ENCODE measurements at regions not wholly inside any gene's neighbourhood (a gene's known extent, or its start where the extent isn't known, plus 50 kb on each side); places are given as distances from the start of the nearest gene placed in this dataset.
A peak's percentile ranks its signal among the peaks of the same experiment; 100 is the strongest.

DNA sequence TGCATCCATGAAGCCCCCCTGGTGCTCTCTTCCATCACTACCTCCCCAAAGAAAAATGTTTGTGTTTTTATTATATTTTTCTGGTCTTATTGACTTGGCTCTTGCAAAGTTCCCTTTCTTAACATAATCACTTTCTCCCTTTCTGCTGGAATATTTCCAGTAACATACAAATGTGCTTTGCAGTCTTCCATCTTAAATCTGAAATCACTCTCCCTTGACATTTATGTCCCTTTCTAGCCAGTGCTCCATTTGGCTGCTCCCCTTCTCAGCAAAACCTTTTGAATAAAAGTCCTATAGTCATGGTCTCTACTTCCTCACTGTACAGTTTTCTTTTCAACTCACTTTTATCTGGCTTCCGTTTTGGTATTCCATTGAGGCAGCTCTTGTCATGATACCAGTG lies 118.8 kb downstream of the SNAPC1 start:
- H3K9me3 ChIP-seq (replicated peaks), result no peaks in the 10 kb centered on the region
- H3K36me3 ChIP-seq, result no peaks in the 10 kb centered on the region
- H3K4me3 ChIP-seq, result no peak overlapping the region
- DNase-seq, result no peak
- peaks cover 6% of the 10 kb centered on the region; the same call in 1 of the 2 replicates for H3K4me1 ChIP-seq
- no peak overlapping the region for H3K27ac ChIP-seq
- no peaks in the 10 kb centered on the region for H3K27me3 ChIP-seq

DNA sequence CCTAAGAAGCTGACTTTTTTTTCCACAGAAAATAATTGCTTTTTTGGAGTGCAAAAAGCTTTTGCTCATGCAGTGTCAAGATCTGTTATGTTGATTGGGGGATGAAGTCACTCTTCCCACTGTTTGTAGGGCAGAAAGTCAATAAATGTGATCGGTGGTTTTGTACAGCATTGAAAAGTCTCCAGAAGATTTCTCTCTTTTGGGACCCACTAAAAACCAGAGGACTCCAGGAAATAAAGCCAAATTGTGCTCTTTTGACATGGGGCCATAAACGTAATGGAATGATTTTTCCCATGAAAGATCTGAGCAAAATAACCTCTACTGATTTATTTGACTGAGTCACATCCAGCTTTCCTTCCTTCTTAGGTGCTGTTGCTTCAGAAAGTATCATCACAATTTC lies 122.5 kb downstream of the SNAPC1 start:
- Histone ChIP-seq H3K9me3 (replicated peaks) (no peaks in the 10 kb centered on the region), H3K36me3 (no peaks in the 10 kb centered on the region), H3K27me3 (no peaks in the 10 kb centered on the region), H3K4me3 (no peak overlapping the region), H3K4me1 (no peaks in the 10 kb centered on the region), H3K27ac (no peak overlapping the region)
- DNase-seq, result no peak

GRCh38 chr14:61885203-61885961 lies 123.2 kb downstream of the SNAPC1 start:
- no peak overlapping the region for H3K27ac ChIP-seq
- no peak for DNase-seq
- no peak overlapping the region for H3K4me3 ChIP-seq
- H3K27me3 ChIP-seq, result no peaks in the 10 kb centered on the region
- no peaks in the 10 kb centered on the region for H3K4me1 ChIP-seq
- H3K9me3 ChIP-seq (replicated peaks), result no peaks in the 10 kb centered on the region
- H3K36me3 ChIP-seq, result no peaks in the 10 kb centered on the region

- H3K27me3 ChIP-seq, result no peaks in the 10 kb centered on the region
- H3K4me1 ChIP-seq, result no peaks in the 10 kb centered on the region
- DNase-seq, result no peak
- no peaks in the 10 kb centered on the region for H3K9me3 ChIP-seq (replicated peaks)
- H3K4me3 ChIP-seq, result no peak overlapping the region
- no peaks in the 10 kb centered on the region for H3K36me3 ChIP-seq
- H3K27ac ChIP-seq, result no peak overlapping the region
Measured at GRCh38 chr14:61887628-61888027, 125.4 kb downstream of the SNAPC1 start.

- H3K27ac ChIP-seq, result no peak overlapping the region
- H3K27me3 ChIP-seq, result no peaks in the 10 kb centered on the region
- no peaks in the 10 kb centered on the region for H3K9me3 ChIP-seq (replicated peaks)
- no peaks in the 10 kb centered on the region for H3K4me1 ChIP-seq
- H3K36me3 ChIP-seq, result no peaks in the 10 kb centered on the region
- H3K4me3 ChIP-seq, result no peak overlapping the region
- DNase-seq, result no peak
Measured at GRCh38 chr14:61889914-61890351, 127.7 kb downstream of the SNAPC1 start.

GRCh38 chr14:61891170-61891569 lies 128.9 kb downstream of the SNAPC1 start:
- H3K27me3 ChIP-seq, result no peaks in the 10 kb centered on the region
- H3K9me3 ChIP-seq (replicated peaks), result no peaks in the 10 kb centered on the region
- H3K4me3 ChIP-seq, result no peak overlapping the region
- no peak overlapping the region for H3K27ac ChIP-seq
- no peak for DNase-seq
- no peaks in the 10 kb centered on the region for H3K36me3 ChIP-seq
- H3K4me1 ChIP-seq, result no peaks in the 10 kb centered on the region

GRCh38 chr14:61891810-61892209 lies 129.6 kb downstream of the SNAPC1 start:
- no peak for DNase-seq
- Histone ChIP-seq H3K9me3 (replicated peaks) (no peaks in the 10 kb centered on the region), H3K4me3 (no peak overlapping the region), H3K27me3 (no peaks in the 10 kb centered on the region), H3K4me1 (no peaks in the 10 kb centered on the region), H3K27ac (no peak overlapping the region), H3K36me3 (no peaks in the 10 kb centered on the region)

DNA sequence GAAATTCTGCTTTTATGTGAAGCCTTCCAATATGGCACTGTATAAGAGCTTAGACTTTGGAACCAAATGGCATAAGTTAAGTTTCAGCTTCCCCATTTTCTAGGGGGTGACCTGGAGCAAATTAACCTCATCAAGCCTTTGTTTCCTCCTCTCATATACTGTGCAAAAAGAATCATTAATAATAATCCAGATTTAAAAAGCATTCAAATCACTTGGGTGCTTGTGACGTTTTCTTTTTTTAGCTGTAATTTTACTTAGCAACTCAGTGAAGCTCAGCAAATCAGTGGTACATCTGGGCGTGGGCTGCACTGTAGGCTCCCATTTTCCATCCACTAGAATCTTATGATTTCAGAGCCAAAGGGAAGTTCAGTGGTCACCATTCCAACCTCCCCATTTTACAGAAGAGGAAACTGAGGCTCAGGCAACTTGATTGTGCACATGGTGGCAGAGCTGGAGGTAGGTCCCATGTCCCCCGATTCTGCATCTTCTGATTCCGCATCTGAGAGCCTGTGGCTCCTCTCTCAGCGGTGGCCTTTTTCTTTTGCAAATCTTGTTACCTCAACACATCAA lies 131.2 kb downstream of the SNAPC1 start:
- H3K9me3 ChIP-seq (replicated peaks), result no peaks in the 10 kb centered on the region
- DNase-seq, result no peak
- H3K4me3 ChIP-seq, result no peak overlapping the region
- no peaks in the 10 kb centered on the region for H3K27me3 ChIP-seq
- H3K36me3 ChIP-seq, result no peaks in the 10 kb centered on the region
- no peaks in the 10 kb centered on the region for H3K4me1 ChIP-seq
- no peak overlapping the region for H3K27ac ChIP-seq

DNA sequence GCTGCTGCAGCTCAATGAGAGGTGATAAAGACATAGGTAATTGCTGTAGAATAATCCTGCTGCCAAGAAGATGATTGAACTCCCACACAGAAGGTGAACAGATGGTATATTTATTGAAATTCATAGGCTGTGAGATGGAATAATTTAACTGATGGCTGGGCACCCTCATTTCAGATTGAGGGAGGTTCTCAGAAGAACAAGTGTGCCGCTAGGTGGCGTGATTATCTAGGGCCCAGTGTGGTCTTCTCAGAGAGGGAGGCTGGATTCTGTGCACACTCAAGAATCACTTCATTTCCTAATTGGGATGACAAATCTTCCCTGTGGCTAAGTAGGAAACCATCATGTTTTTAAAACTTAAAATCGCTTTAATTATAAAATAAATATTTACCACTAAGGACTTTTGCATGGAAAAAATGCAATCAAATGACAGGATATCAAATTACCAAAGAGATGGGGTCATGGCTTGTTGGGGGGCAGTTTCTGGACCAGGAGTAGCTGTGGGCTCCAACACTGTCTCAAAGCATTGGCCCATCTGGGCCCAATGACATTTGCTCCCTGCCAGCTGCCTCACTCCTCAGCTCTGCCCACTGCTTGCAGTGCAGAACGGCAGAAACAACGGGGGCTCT lies 132.3 kb downstream of the SNAPC1 start:
- no peaks in the 10 kb centered on the region for H3K9me3 ChIP-seq (replicated peaks)
- no peak overlapping the region for H3K27ac ChIP-seq
- no peaks in the 10 kb centered on the region for H3K27me3 ChIP-seq
- peak; percentile 55 to 77 for DNase-seq
- H3K4me3 ChIP-seq, result no peak overlapping the region
- H3K4me1 ChIP-seq, result no peaks in the 10 kb centered on the region
- no peaks in the 10 kb centered on the region for H3K36me3 ChIP-seq

GRCh38 chr14:61897300-61897699 lies 135.1 kb downstream of the SNAPC1 start:
- H3K4me3 ChIP-seq, result no peak overlapping the region
- no peaks in the 10 kb centered on the region for H3K4me1 ChIP-seq
- H3K27me3 ChIP-seq, result no peaks in the 10 kb centered on the region
- DNase-seq, result no peak
- no peak overlapping the region for H3K27ac ChIP-seq
- no peaks in the 10 kb centered on the region for H3K9me3 ChIP-seq (replicated peaks)
- H3K36me3 ChIP-seq, result no peaks in the 10 kb centered on the region

GRCh38 chr14:61898568-61898967 lies 136.3 kb downstream of the SNAPC1 start:
- Histone ChIP-seq H3K9me3 (replicated peaks) (no peaks in the 10 kb centered on the region), H3K27ac (no peak overlapping the region), H3K27me3 (no peaks in the 10 kb centered on the region), H3K36me3 (no peaks in the 10 kb centered on the region), H3K4me1 (no peaks in the 10 kb centered on the region), H3K4me3 (no peak overlapping the region)
- DNase-seq, result no peak

DNA sequence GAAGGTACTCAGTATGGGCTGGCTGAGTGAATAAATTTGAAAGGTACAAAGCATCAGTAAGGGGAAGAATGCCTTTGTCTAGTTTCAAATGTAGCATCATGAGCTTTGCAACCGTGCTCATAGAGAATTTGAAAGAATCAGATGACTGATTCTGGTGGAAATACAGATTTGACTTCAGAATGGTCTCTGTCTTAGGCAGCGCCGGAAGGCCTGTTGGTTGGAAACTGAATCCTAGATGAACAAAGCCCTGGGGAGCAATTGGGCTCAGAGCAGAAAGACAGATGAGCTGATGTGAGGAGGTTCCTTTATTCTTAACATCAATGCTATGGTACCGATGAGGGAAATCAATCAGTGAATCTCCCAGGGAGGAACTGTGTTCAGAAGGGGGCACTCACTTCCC lies 137.3 kb downstream of the SNAPC1 start:
- Histone ChIP-seq H3K27ac (no peak overlapping the region), H3K4me3 (no peak overlapping the region), H3K9me3 (replicated peaks) (no peaks in the 10 kb centered on the region), H3K36me3 (no peaks in the 10 kb centered on the region), H3K4me1 (no peaks in the 10 kb centered on the region), H3K27me3 (no peaks in the 10 kb centered on the region)
- no peak for DNase-seq

- Histone ChIP-seq H3K4me1 (no peaks in the 10 kb centered on the region), H3K36me3 (no peaks in the 10 kb centered on the region), H3K27ac (no peak overlapping the region), H3K4me3 (no peak overlapping the region), H3K27me3 (no peaks in the 10 kb centered on the region), H3K9me3 (replicated peaks) (no peaks in the 10 kb centered on the region)
- DNase-seq, result no peak
Measured at GRCh38 chr14:61904946-61905345, 142.7 kb downstream of the SNAPC1 start.

DNA sequence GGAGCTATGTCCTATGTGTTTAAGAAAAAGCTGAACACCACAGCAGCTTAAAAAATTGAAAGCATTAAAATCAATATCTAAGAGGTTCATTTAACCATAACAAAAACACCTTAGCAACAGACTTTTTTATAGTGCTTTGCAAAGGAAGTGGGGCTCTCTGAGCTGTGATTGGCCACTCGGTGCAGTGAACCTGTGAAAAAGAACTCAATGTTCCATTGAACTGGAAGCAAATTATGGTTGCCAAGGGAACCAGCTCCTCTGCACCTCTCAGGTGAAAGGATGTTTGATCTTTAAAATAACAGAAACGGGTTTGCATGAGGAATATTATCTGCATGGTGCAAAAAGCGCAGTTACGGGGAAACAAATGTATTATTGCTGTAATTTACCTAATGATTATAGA lies 149.4 kb downstream of the SNAPC1 start:
- Histone ChIP-seq H3K36me3 (no peaks in the 10 kb centered on the region), H3K4me3 (no peak overlapping the region), H3K27ac (no peak overlapping the region), H3K4me1 (no peaks in the 10 kb centered on the region), H3K9me3 (replicated peaks) (no peaks in the 10 kb centered on the region), H3K27me3 (no peaks in the 10 kb centered on the region)
- no peak for DNase-seq

GRCh38 chr14:61918998-61919397 lies 156.8 kb downstream of the SNAPC1 start:
- Histone ChIP-seq H3K36me3 (no peaks in the 10 kb centered on the region), H3K27me3 (no peaks in the 10 kb centered on the region), H3K4me1 (no peaks in the 10 kb centered on the region), H3K4me3 (no peak overlapping the region), H3K9me3 (replicated peaks) (no peaks in the 10 kb centered on the region), H3K27ac (no peak overlapping the region)
- no peak for DNase-seq

Measured in SJCRH30 (cell line).